B cell (primary cell): ENCODE measurements at regions not wholly inside any gene's neighbourhood (a gene's known extent, or its start where the extent isn't known, plus 50 kb on each side); places are given as distances from the start of the nearest gene placed in this dataset.

Experiments used
- ATAC-seq: fragments of 200-7000 bp; cut with Tn5 transposase; one replicate; pipeline ENCODE4 v1.10.0; 2021; ENCODE audit warnings: low read depth, mild to moderate bottlenecking, moderate number of reproducible peaks, moderate library complexity
- CTCF ChIA-PET: fragments of 350-600 bp; sonication (Branson Sonifier 250); formaldehyde crosslinking; loops from one replicate; lab custom pipeline; 2021; ENCODE audit warnings: antibody characterized with exemption, inconsistent platforms; lab: Charles Lee
- POLR2A ChIA-PET: fragments of 350-600 bp; sonication (Branson Sonifier 250); formaldehyde crosslinking; loops from one replicate; lab custom pipeline; 2021; ENCODE audit warnings: antibody characterized with exemption; lab: Charles Lee
- DNase-seq: peaks from one replicate; pipeline ENCODE4 v3.0.0; 2013
- H2AFZ ChIP-seq: 2 replicates; pipeline ENCODE4 v1.6.1; 2012; ENCODE audit warnings: mild to moderate bottlenecking, low read depth, low read length; ENCODE audit not compliant: insufficient read depth, poor library complexity, severe bottlenecking
- H3K27ac ChIP-seq, 2 donors: 1 replicate in 1 of 2; 2 replicates in 1 of 2; pipeline ENCODE4 v1.5.1; 2012 to 2013; ENCODE audit warnings: low read length in 2 of 2, mild to moderate bottlenecking in 2 of 2, moderate library complexity in 1 of 2
- H3K27me3 ChIP-seq, 4 experiments: fragments of 200-600 bp in 1 of 4; sonication (generic) in 1 of 4; replicated peaks in 1 of 4; 1 replicate in 2 of 4; 2 replicates in 2 of 4; pipeline versions ENCODE4 v1.6.1 to v1.7.0; 2013 to 2016; ENCODE audit warnings: low read length in 3 of 4, mild to moderate bottlenecking in 2 of 4, mixed read lengths in 1 of 4, moderate library complexity in 1 of 4; ENCODE audit not compliant: insufficient read depth in 4 of 4, control insufficient read depth in 3 of 4; ENCODE audit errors: control extremely low read depth in 1 of 4
- H3K36me3 ChIP-seq, 2 experiments: replicated peaks in 1 of 2; 1 replicate in 1 of 2; 2 replicates in 1 of 2; pipeline versions ENCODE4 v1.6.1 to v1.7.1; 2013; ENCODE audit warnings: low read length in 1 of 2; ENCODE audit not compliant: insufficient read depth in 2 of 2, control insufficient read depth in 1 of 2; ENCODE audit errors: control extremely low read depth in 1 of 2, extremely low read depth in 1 of 2
- H3K4me1 ChIP-seq, 2 donors: fragments of 200-600 bp in 1 of 2; sonication (generic) in 1 of 2; 1 replicate in 1 of 2; 2 replicates in 1 of 2; pipeline versions ENCODE4 v1.5.1 to v1.6.1; 2013 to 2017; ENCODE audit warnings: low read length in 2 of 2; ENCODE audit not compliant: control insufficient read depth in 2 of 2, insufficient read depth in 2 of 2
- H3K4me2 ChIP-seq: replicated peaks from 2 replicates; pipeline ENCODE3; 2012; ENCODE audit warnings: mild to moderate bottlenecking, low read depth, low read length; ENCODE audit not compliant: poor library complexity, severe bottlenecking
- H3K4me3 ChIP-seq, 5 experiments: fragments of 200-600 bp in 1 of 5; sonication (generic) in 1 of 5; 1 replicate in 3 of 5; 2 replicates in 2 of 5; pipeline versions ENCODE4 v1.5.1 to v1.7.0; 2011 to 2016; ENCODE audit warnings: low read length in 4 of 5, mild to moderate bottlenecking in 4 of 5, low read depth in 2 of 5, control low read depth in 1 of 5, moderate library complexity in 1 of 5; ENCODE audit not compliant: insufficient read depth in 1 of 5; ENCODE audit errors: control extremely low read depth in 1 of 5, extremely low read depth in 1 of 5
- H3K79me2 ChIP-seq: fragments of 200-600 bp; sonication (generic); one replicate; pipeline ENCODE4 v1.6.0; 2016; ENCODE audit warnings: low read length; ENCODE audit not compliant: control insufficient read depth, insufficient read depth
- H3K9ac ChIP-seq: fragments of 200-600 bp; sonication (generic); 2 replicates; pipeline ENCODE4 v1.6.1; 2017; ENCODE audit warnings: mild to moderate bottlenecking, low read length, moderate library complexity
- H3K9me3 ChIP-seq, 3 donors: one replicate each; pipeline versions ENCODE4 v1.6.1 to v1.7.1; 2013; ENCODE audit warnings: low read length in 2 of 3; ENCODE audit not compliant: control insufficient read depth in 2 of 3, insufficient read depth in 1 of 3; ENCODE audit errors: control extremely low read depth in 1 of 3
- H4K20me1 ChIP-seq: 2 replicates; pipeline ENCODE4 v1.6.0; 2012; ENCODE audit warnings: mild to moderate bottlenecking, low read length; ENCODE audit not compliant: insufficient read depth, control insufficient read depth, poor library complexity, severe bottlenecking
- H3K27ac Mint-ChIP-seq: one replicate; pipeline ENCODE4 v1.8.0; 2021; ENCODE audit warnings: mixed read lengths
- H3K27me3 Mint-ChIP-seq: one replicate; pipeline ENCODE4 v1.8.0; 2021; ENCODE audit warnings: mixed read lengths
- H3K4me1 Mint-ChIP-seq: one replicate; pipeline ENCODE4 v1.8.0; 2021; ENCODE audit warnings: mixed read lengths
- H3K4me3 Mint-ChIP-seq: one replicate; pipeline ENCODE4 v1.8.0; 2021; ENCODE audit warnings: mixed read lengths
- H3K9me3 Mint-ChIP-seq: one replicate; pipeline ENCODE4 v1.8.0; 2022; ENCODE audit warnings: mixed read lengths; ENCODE audit not compliant: insufficient read depth
- EZH2 ChIP-seq: IDR thresholded peaks from 2 replicates; pipeline ENCODE4 v1.6.1; 2012; ENCODE audit warnings: borderline replicate concordance, low read depth, mild to moderate bottlenecking, moderate library complexity, low read length; ENCODE audit not compliant: insufficient read depth, poor library complexity, severe bottlenecking
- WGBS: methylation state at CpG from one replicate; pipeline ENCODE4 v1.1.5; 2013; ENCODE audit warnings: missing lambda C conversion rate; ENCODE audit not compliant: insufficient coverage; 5-methylcytosine and 5-hydroxymethylcytosine counted together
- intact Hi-C: fragments of 100-400 bp; cut with micrococcal nuclease; formaldehyde crosslinking; loops from one replicate; pipeline ENCODE4 v1.10.0; 2022
- TF ChIP-seq, protein P1 (sequence below): fragments of 200-600 bp; IDR thresholded peaks from one replicate; pipeline ENCODE4 v1.8.0; 2022; ENCODE audit warnings: antibody characterized with exemption, mild to moderate bottlenecking

DNA sequence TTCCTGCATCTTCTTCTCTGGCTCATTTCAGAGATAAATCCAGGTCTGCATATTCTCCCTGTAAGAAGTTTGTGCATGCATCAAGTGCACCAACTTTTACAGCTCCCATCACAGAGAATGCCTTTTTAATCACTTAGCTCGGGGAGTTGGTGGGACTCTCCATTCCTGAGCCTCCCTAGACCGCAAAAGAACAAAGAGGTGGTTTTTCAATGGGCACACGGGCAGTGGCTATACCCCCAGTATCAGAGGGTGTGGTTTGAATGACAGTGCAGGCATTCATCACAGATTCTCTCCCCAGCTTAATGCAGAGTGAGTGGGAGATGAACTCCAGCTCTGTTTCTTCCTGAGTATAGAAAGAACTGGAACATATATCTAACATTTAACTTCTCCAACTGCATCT lies 264.7 kb upstream of the NR4A3 start:
- Histone ChIP-seq H2AFZ (no peak overlapping the region), H3K79me2 (no peaks in the 10 kb centered on the region), H3K9me3 (peaks cover 0 to 12% (median 8%) of the 10 kb centered on the region in 3 donors), H3K27ac (no peak overlapping the region), H3K4me3 (no peak overlapping the region), H3K36me3 (no peaks in the 10 kb centered on the region), H3K4me1 (no peaks in the 10 kb centered on the region), H4K20me1 (no peaks in the 10 kb centered on the region), H3K4me2 (no peak overlapping the region), H3K9ac (no peak overlapping the region), H3K27me3 (peaks cover 0 to 6% (median 1%) of the 10 kb centered on the region in 4 experiments)
- H3K4me1 Mint-ChIP-seq, result no peaks in the 10 kb centered on the region
- peaks cover 6% of the 10 kb centered on the region for H3K9me3 Mint-ChIP-seq
- no peak for DNase-seq
- no CpG with 5 or more reads among the region's 3 CpGs for WGBS
- TF ChIP-seq EZH2, result no peak
- TF ChIP-seq, protein P1, sequence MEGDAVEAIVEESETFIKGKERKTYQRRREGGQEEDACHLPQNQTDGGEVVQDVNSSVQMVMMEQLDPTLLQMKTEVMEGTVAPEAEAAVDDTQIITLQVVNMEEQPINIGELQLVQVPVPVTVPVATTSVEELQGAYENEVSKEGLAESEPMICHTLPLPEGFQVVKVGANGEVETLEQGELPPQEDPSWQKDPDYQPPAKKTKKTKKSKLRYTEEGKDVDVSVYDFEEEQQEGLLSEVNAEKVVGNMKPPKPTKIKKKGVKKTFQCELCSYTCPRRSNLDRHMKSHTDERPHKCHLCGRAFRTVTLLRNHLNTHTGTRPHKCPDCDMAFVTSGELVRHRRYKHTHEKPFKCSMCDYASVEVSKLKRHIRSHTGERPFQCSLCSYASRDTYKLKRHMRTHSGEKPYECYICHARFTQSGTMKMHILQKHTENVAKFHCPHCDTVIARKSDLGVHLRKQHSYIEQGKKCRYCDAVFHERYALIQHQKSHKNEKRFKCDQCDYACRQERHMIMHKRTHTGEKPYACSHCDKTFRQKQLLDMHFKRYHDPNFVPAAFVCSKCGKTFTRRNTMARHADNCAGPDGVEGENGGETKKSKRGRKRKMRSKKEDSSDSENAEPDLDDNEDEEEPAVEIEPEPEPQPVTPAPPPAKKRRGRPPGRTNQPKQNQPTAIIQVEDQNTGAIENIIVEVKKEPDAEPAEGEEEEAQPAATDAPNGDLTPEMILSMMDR, result no peak
- H3K27ac Mint-ChIP-seq, result no peak overlapping the region
- ChIA-PET CTCF (no interaction called here), POLR2A (no interaction called here)
- ATAC-seq, result no peak
- peaks cover 21% of the 10 kb centered on the region for H3K27me3 Mint-ChIP-seq
- intact Hi-C loops, result no loop called here
- H3K4me3 Mint-ChIP-seq, result no peak overlapping the region

DNA sequence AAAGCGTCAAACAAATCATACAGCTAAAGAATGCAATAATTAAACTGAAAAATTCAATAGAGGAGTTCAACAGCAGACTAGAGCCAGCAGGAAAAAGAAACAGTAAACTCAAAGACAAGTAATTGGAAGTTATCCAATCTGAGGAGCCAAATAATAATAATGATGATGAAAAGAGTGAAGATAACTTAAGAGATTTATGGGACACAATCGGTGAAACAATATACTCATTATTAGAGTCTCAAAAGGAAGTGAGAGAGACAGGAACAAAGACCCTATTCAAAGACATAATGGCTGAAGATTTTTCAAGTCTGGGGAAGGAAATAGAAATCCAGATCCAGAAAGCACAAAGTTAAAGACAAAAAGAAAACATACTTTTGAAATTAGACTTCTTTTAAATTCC lies 263.9 kb upstream of the NR4A3 start:
- no peaks in the 10 kb centered on the region for H3K4me1 ChIP-seq
- no peaks in the 10 kb centered on the region for H3K36me3 ChIP-seq
- H3K27ac ChIP-seq, result no peak overlapping the region
- H2AFZ ChIP-seq, result no peak overlapping the region
- no peak for ATAC-seq
- no peaks in the 10 kb centered on the region for H3K4me1 Mint-ChIP-seq
- H3K9me3 Mint-ChIP-seq, result peaks cover 6% of the 10 kb centered on the region
- CTCF ChIA-PET, result no interaction called here
- no peak for DNase-seq
- H4K20me1 ChIP-seq, result no peaks in the 10 kb centered on the region
- no peak overlapping the region for H3K27ac Mint-ChIP-seq
- POLR2A ChIA-PET, result no interaction called here
- TF ChIP-seq, protein P1, result no peak
- TF ChIP-seq EZH2, result no peak
- no peak overlapping the region for H3K4me2 ChIP-seq
- no CpG with 5 or more reads among the region's 2 CpGs for whole genome bisulfite sequencing
- intact Hi-C loops, result no loop called here
- peaks cover 13% of the 10 kb centered on the region for H3K27me3 Mint-ChIP-seq
- H3K79me2 ChIP-seq, result no peaks in the 10 kb centered on the region
- peaks cover 0 to 12% (median 8%) of the 10 kb centered on the region in 3 donors for H3K9me3 ChIP-seq
- no peak overlapping the region for H3K4me3 ChIP-seq
- H3K9ac ChIP-seq, result no peak overlapping the region
- H3K27me3 ChIP-seq, result peaks cover 0 to 6% (median 0%) of the 10 kb centered on the region in 4 experiments
- no peak overlapping the region for H3K4me3 Mint-ChIP-seq
